SK-N-SH (cell line): ENCODE measurements at regions not wholly inside any gene's neighbourhood (a gene's known extent, or its start where the extent isn't known, plus 50 kb on each side); places are given as distances from the start of the nearest gene placed in this dataset.

Experiments used
- CTCF ChIA-PET: fragments of 300-600, 350-600 bp; formaldehyde crosslinking; extraction: SDS; loops from one replicate; lab custom pipeline; 2021; lab: Yijun Ruan, JAX
- POLR2A ChIA-PET: fragments of 350-600 bp; sonication (Branson Sonifier 250); formaldehyde crosslinking; extraction: SDS; loops from one replicate; lab custom pipeline; 2020; ENCODE audit warnings: antibody characterized with exemption, inconsistent platforms; lab: Yijun Ruan, JAX
- DNase-seq: peaks from one replicate; pipeline ENCODE4 v3.0.0; 2012
- H2AFZ ChIP-seq: fragments of 200-600 bp; sonication (generic); 2 replicates; pipeline ENCODE4 v1.8.1; 2016; ENCODE audit warnings: antibody characterized with exemption, mild to moderate bottlenecking, low read depth
- H3F3A ChIP-seq: fragments of 200-600 bp; sonication (generic); replicated peaks from 2 replicates; pipeline ENCODE3; 2016; ENCODE audit warnings: antibody characterized with exemption, mild to moderate bottlenecking; ENCODE audit not compliant: insufficient read depth
- H3K27ac ChIP-seq, 2 experiments: fragments of 200-500 bp in 1 of 2; fragments of 200-600 bp in 1 of 2; sonication (Bioruptor generic) in 1 of 2; sonication (generic), shearing (Covaris generic) in 1 of 2; 2 replicates each; pipeline versions ENCODE4 v1.5.1 to v1.6.1; 2014 to 2016; ENCODE audit warnings: low read depth in 2 of 2, inconsistent platforms in 1 of 2, low read length in 1 of 2, mild to moderate bottlenecking in 1 of 2, mixed read lengths in 1 of 2
- H3K27me3 ChIP-seq: fragments of 200-600 bp; sonication (generic), shearing (Covaris generic); 2 replicates; pipeline ENCODE4 v1.6.1; 2016; ENCODE audit warnings: mixed run types; ENCODE audit not compliant: insufficient read depth
- H3K36me3 ChIP-seq, 2 experiments: fragments of 200-500 bp in 1 of 2; fragments of 200-600 bp in 1 of 2; sonication (Bioruptor generic) in 1 of 2; sonication (generic) in 1 of 2; replicated peaks in 1 of 2; 2 replicates each; pipeline versions ENCODE3 to v1.5.1; 2014 to 2016; ENCODE audit warnings: low read length in 1 of 2, mild to moderate bottlenecking in 1 of 2; ENCODE audit not compliant: insufficient read depth in 2 of 2, control insufficient read depth in 1 of 2
- H3K4me1 ChIP-seq, 2 experiments: fragments of 200-500 bp in 1 of 2; fragments of 200-600 bp in 1 of 2; sonication (Bioruptor generic) in 1 of 2; sonication (generic), shearing (Covaris generic) in 1 of 2; 2 replicates each; pipeline versions ENCODE4 v1.5.1 to v1.6.1; 2014 to 2016; ENCODE audit warnings: low read depth in 1 of 2, low read length in 1 of 2, mixed run types in 1 of 2; ENCODE audit not compliant: insufficient read depth in 2 of 2, control insufficient read depth in 1 of 2
- H3K4me2 ChIP-seq: fragments of 200-600 bp; sonication (generic), shearing (Covaris generic); 2 replicates; pipeline ENCODE4 v1.6.1; 2017; ENCODE audit warnings: mixed run types
- H3K4me3 ChIP-seq, 2 experiments: fragments of 200-500 bp in 1 of 2; fragments of 200-600 bp in 1 of 2; sonication (Bioruptor generic) in 1 of 2; sonication (generic), shearing (Covaris generic) in 1 of 2; 2 replicates each; pipeline versions ENCODE4 v1.5.1 to v1.8.1; 2014 to 2016; ENCODE audit warnings: low read depth in 2 of 2, inconsistent platforms in 1 of 2, low read length in 1 of 2, mild to moderate bottlenecking in 1 of 2, mixed read lengths in 1 of 2, moderate library complexity in 1 of 2
- H3K79me2 ChIP-seq: fragments of 200-600 bp; sonication (generic); 2 replicates; pipeline ENCODE4 v1.8.1; 2017; ENCODE audit warnings: mild to moderate bottlenecking; ENCODE audit not compliant: insufficient read depth
- H3K9ac ChIP-seq: fragments of 200-600 bp; sonication (generic); 2 replicates; pipeline ENCODE4 v1.6.1; 2017; ENCODE audit warnings: mixed run types
- H3K9me2 ChIP-seq: fragments of 200-600 bp; sonication (generic); 2 replicates; pipeline ENCODE4 v1.6.1; 2017; ENCODE audit warnings: mixed run types
- H3K9me3 ChIP-seq: fragments of 200-600 bp; sonication (generic); 2 replicates; pipeline ENCODE4 v1.6.1; 2017; ENCODE audit warnings: mixed run types, mild to moderate bottlenecking, moderate library complexity
- H4K20me1 ChIP-seq: fragments of 200-600 bp; sonication (generic); 2 replicates; pipeline ENCODE4 v1.6.1; 2017; ENCODE audit warnings: mild to moderate bottlenecking, mixed run types; ENCODE audit not compliant: insufficient read depth
- CHD2 ChIP-seq: fragments of 150-350 bp; IDR thresholded peaks from 2 replicates; pipeline ENCODE4 v1.6.1; 2018; ENCODE audit warnings: low read length; ENCODE audit not compliant: partially characterized antibody
- EP300 ChIP-seq, 2 experiments: IDR thresholded peaks; 2 replicates each; pipeline versions ENCODE4 v1.4.0 to v1.6.1; 2012; ENCODE audit warnings: borderline replicate concordance in 1 of 2, low read depth in 1 of 2, low read length in 1 of 2
- EZH2phosphoT487 ChIP-seq: fragments of 200-600 bp; sonication (generic); IDR thresholded peaks from 2 replicates; pipeline ENCODE4 v1.6.1; 2017; ENCODE audit warnings: low read depth, mixed run types, mild to moderate bottlenecking, antibody characterized with exemption, moderate library complexity, borderline replicate concordance
- FOSL2 ChIP-seq: IDR thresholded peaks from 2 replicates; pipeline ENCODE4 v1.4.0; 2012; ENCODE audit warnings: low read depth, mild to moderate bottlenecking, moderate library complexity, borderline replicate concordance
- FOXJ3 ChIP-seq: sonication (generic); formaldehyde crosslinking; IDR thresholded peaks from 2 replicates; pipeline ENCODE4 v1.5.1; 2020; ENCODE audit warnings: mild to moderate bottlenecking, missing genetic modification reagents
- FOXM1 ChIP-seq: IDR thresholded peaks from 2 replicates; pipeline ENCODE4 v1.4.0; 2012; ENCODE audit warnings: low read depth, mild to moderate bottlenecking
- GABPA ChIP-seq: IDR thresholded peaks from 2 replicates; pipeline ENCODE4 v1.4.0; 2012; ENCODE audit warnings: low read depth, mild to moderate bottlenecking
- JUND ChIP-seq: IDR thresholded peaks from 2 replicates; pipeline ENCODE4 v1.4.0; 2012
- MXI1 ChIP-seq: IDR thresholded peaks from 2 replicates; pipeline ENCODE4 v1.6.1; 2012; ENCODE audit warnings: mild to moderate bottlenecking, low read depth, low read length, improper control_type of control experiment
- NFIC ChIP-seq: IDR thresholded peaks from 2 replicates; pipeline ENCODE4 v1.4.0; 2012; ENCODE audit warnings: borderline replicate concordance
- RAD21 ChIP-seq: IDR thresholded peaks from 2 replicates; pipeline ENCODE4 v1.6.1; 2012; ENCODE audit warnings: mild to moderate bottlenecking, low read length
- RCOR1 ChIP-seq: fragments of 150-350 bp; IDR thresholded peaks from 2 replicates; pipeline ENCODE4 v1.6.1; 2017; ENCODE audit warnings: antibody characterized with exemption, low read length
- RFX5 ChIP-seq: IDR thresholded peaks from 2 replicates; pipeline ENCODE4 v1.6.1; 2012; ENCODE audit warnings: mild to moderate bottlenecking, improper control_type of control experiment, low read length
- RXRA ChIP-seq: IDR thresholded peaks from 2 replicates; pipeline ENCODE4 v1.4.0; 2012; ENCODE audit warnings: low read depth, mild to moderate bottlenecking, borderline replicate concordance
- SMC3 ChIP-seq: IDR thresholded peaks from 2 replicates; pipeline ENCODE4 v1.6.1; 2012; ENCODE audit warnings: low read depth, low read length, improper control_type of control experiment
- TAF1 ChIP-seq: IDR thresholded peaks from 2 replicates; pipeline ENCODE4 v1.6.1; 2012; ENCODE audit warnings: low read depth, mild to moderate bottlenecking, low read length, moderate library complexity, borderline replicate concordance
- TEAD4 ChIP-seq: IDR thresholded peaks from 2 replicates; pipeline ENCODE4 v1.4.0; 2012; ENCODE audit warnings: mild to moderate bottlenecking, borderline replicate concordance; ENCODE audit not compliant: insufficient read depth
- WGBS: methylation state at CpG from one replicate; pipeline ENCODE4 v1.1.6; 2017; ENCODE audit warnings: low lambda C conversion rate; 5-methylcytosine and 5-hydroxymethylcytosine counted together
- TF ChIP-seq, protein P1 (sequence below): IDR thresholded peaks from 2 replicates; pipeline ENCODE4 v1.6.1; 2012; ENCODE audit warnings: mild to moderate bottlenecking, low read depth, low read length, moderate library complexity
- TF ChIP-seq, protein P2 (sequence below): IDR thresholded peaks from 2 replicates; pipeline ENCODE4 v1.4.0; 2012; ENCODE audit warnings: low read depth
- TF ChIP-seq, protein P3 (sequence below): IDR thresholded peaks from 2 replicates; pipeline ENCODE4 v1.4.0; 2012; ENCODE audit warnings: low read depth, borderline replicate concordance
- TF ChIP-seq, protein P4 (sequence below): fragments of 150-350 bp; IDR thresholded peaks from 2 replicates; pipeline ENCODE4 v1.6.1; 2017; ENCODE audit warnings: antibody characterized with exemption, low read length, low read depth, borderline replicate concordance

DNA sequence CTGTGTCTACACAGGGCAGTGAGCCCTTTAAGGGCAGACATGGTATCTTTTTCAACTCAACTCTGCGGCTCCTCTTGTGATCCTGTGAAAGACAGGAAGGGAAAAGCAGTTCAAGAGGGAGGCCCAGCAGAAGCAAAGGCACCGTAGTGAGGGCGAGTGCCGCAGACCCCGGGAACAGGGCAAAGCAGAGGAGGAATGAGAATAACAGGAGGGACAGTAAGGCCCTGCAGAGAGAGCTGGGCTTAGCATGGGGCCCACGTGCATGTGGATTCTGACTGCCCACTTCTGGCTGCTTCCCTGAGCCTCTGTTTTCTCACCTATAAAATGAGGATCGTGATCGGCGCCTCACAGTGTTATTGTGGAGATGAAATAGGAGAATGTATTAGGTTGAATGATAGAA, 409.3 kb downstream of the PTPRU start (continued):
- no peak for TF ChIP-seq CHD2
- TF ChIP-seq, all 33 proteins: peak for 0

DNA sequence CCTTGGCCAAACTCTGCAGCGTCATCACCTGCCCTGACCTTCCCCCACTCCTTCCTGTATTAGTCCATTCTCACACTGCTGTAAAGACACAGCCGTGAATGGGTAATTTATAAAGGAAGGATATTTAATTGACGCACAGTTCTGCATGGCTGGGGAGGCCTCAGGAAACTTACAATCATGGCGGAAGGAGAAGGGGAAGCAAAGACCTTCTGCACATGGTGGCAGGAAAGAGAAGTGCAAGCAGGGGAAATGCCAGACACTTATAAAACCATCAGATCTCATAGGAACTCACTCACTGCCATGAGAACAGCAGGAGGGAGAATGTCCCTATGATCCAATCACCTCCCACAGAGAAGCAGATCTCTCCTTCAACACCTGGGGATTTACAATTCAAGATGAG, 408.5 kb downstream of the PTPRU start:
- CTCF ChIA-PET = interaction anchor here (0.9 to 2.4 kb wide), 4 partner anchors 9 to 52 kb away, joined by 3 to 7 read pairs (median 3); no protein-coding TSS in a partner anchor

DNA sequence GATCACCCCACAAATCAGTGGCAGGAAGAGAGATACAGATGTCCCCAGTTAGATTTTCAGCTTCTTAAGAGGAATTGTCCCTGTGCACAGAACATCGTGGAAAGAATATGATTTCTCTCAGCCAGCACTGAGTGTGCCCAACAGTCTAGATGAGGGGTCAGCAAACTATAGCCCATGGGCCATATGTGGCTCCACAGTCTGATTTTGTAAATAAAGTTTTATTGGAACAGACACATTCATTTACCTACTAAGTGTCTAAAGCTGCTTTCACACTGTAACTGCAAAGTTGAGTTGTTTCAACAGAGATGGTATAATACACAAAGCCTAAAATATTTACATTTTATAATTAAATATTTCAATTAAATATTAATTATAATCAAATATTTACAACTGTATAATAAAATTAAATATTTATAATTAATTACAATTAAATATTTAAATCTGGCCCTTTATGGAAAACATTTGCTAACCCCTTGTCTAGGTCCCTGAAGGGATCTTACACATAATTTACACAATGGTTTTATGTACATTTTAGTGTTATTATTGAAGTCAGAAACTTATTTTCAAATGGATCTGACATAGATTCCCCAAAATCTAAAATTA, 407.6 kb downstream of the PTPRU start:
- Histone ChIP-seq H3K79me2 (no peaks in the 10 kb centered on the region), H3K9ac (no peak overlapping the region), H3K9me2 (no peaks in the 10 kb centered on the region), H2AFZ (no peak overlapping the region), H3K27me3 (no peaks in the 10 kb centered on the region; the same call in 1 of the 2 replicates), H4K20me1 (no peaks in the 10 kb centered on the region), H3K9me3 (no peaks in the 10 kb centered on the region), H3K36me3 (no peaks in the 10 kb centered on the region), H3K4me1 (peaks cover 4 to 7% of the 10 kb centered on the region in 2 experiments; a peak in 2 of 4 replicates), H3K27ac (no peak overlapping the region; a peak in 1 of 4 replicates), H3K4me2 (no peak overlapping the region), H3K4me3 (no peak overlapping the region), H3F3A (no peaks in the 10 kb centered on the region)
- POLR2A ChIA-PET = no interaction called here
- CTCF ChIA-PET = interaction anchor here (1.0 to 2.4 kb wide), 2 partner anchors 19 to 39 kb away, joined by 3 to 7 read pairs; no protein-coding TSS in a partner anchor
- WGBS = 100% methylated on average over 1 of the region's 1 CpG
- DNase-seq = no peak
- TF ChIP-seq SMC3 = no peak
- TF ChIP-seq, protein P1, sequence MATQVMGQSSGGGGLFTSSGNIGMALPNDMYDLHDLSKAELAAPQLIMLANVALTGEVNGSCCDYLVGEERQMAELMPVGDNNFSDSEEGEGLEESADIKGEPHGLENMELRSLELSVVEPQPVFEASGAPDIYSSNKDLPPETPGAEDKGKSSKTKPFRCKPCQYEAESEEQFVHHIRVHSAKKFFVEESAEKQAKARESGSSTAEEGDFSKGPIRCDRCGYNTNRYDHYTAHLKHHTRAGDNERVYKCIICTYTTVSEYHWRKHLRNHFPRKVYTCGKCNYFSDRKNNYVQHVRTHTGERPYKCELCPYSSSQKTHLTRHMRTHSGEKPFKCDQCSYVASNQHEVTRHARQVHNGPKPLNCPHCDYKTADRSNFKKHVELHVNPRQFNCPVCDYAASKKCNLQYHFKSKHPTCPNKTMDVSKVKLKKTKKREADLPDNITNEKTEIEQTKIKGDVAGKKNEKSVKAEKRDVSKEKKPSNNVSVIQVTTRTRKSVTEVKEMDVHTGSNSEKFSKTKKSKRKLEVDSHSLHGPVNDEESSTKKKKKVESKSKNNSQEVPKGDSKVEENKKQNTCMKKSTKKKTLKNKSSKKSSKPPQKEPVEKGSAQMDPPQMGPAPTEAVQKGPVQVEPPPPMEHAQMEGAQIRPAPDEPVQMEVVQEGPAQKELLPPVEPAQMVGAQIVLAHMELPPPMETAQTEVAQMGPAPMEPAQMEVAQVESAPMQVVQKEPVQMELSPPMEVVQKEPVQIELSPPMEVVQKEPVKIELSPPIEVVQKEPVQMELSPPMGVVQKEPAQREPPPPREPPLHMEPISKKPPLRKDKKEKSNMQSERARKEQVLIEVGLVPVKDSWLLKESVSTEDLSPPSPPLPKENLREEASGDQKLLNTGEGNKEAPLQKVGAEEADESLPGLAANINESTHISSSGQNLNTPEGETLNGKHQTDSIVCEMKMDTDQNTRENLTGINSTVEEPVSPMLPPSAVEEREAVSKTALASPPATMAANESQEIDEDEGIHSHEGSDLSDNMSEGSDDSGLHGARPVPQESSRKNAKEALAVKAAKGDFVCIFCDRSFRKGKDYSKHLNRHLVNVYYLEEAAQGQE = no peak
- TF ChIP-seq, protein P2, sequence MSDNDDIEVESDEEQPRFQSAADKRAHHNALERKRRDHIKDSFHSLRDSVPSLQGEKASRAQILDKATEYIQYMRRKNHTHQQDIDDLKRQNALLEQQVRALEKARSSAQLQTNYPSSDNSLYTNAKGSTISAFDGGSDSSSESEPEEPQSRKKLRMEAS = no peak
- no peak for TF ChIP-seq EP300 (IDR thresholded peaks at IDR 0.05; ENCODE audit: borderline replicate concordance in 1 of 2, low read depth in 1 of 2, low read length in 1 of 2)
- no peak for TF ChIP-seq RCOR1
- no peak for TF ChIP-seq FOXJ3 (CRISPR knock-in tag)
- no peak for TF ChIP-seq GABPA
- TF ChIP-seq TEAD4 = no peak
- TF ChIP-seq EZH2phosphoT487 = no peak
- no peak for TF ChIP-seq MXI1
- TF ChIP-seq, protein P3, sequence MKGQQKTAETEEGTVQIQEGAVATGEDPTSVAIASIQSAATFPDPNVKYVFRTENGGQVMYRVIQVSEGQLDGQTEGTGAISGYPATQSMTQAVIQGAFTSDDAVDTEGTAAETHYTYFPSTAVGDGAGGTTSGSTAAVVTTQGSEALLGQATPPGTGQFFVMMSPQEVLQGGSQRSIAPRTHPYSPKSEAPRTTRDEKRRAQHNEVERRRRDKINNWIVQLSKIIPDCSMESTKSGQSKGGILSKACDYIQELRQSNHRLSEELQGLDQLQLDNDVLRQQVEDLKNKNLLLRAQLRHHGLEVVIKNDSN = no peak
- TF ChIP-seq RAD21 = no peak
- no peak for TF ChIP-seq TAF1

More for the DNA sequence above, 408.5 kb downstream of the PTPRU start:
- WGBS = 75% methylated on average over 4 of the region's 4 CpGs
- no peak overlapping the region for H3K9ac ChIP-seq
- TF ChIP-seq, protein P4, sequence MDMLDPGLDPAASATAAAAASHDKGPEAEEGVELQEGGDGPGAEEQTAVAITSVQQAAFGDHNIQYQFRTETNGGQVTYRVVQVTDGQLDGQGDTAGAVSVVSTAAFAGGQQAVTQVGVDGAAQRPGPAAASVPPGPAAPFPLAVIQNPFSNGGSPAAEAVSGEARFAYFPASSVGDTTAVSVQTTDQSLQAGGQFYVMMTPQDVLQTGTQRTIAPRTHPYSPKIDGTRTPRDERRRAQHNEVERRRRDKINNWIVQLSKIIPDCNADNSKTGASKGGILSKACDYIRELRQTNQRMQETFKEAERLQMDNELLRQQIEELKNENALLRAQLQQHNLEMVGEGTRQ = no peak
- TF ChIP-seq NFIC = no peak
- TF ChIP-seq RXRA = no peak
- TF ChIP-seq CHD2 = no peak
- TF ChIP-seq RCOR1 = no peak
- no peak for TF ChIP-seq FOSL2
- TF ChIP-seq MXI1 = no peak
- TF ChIP-seq JUND = no peak
- TF ChIP-seq RFX5 = no peak
- no peak for TF ChIP-seq RAD21
- no peak for TF ChIP-seq FOXM1
- TF ChIP-seq GABPA = no peak
- no peak for TF ChIP-seq EP300 (IDR thresholded peaks at IDR 0.05; ENCODE audit: borderline replicate concordance in 1 of 2, low read depth in 1 of 2, low read length in 1 of 2)
- no peak for DNase-seq
- H3K36me3 ChIP-seq = no peaks in the 10 kb centered on the region
- peaks cover 2 to 15% of the 10 kb centered on the region in 2 experiments; a peak in 2 of 4 replicates for H3K4me1 ChIP-seq
- H2AFZ ChIP-seq = no peak overlapping the region
- H3K27me3 ChIP-seq = no peaks in the 10 kb centered on the region; the same call in 1 of the 2 replicates
- no peaks in the 10 kb centered on the region for H3K79me2 ChIP-seq
- no peaks in the 10 kb centered on the region for H3K9me2 ChIP-seq
- no peak overlapping the region for H3K27ac ChIP-seq
- no peak overlapping the region for H3K4me2 ChIP-seq
- H4K20me1 ChIP-seq = no peaks in the 10 kb centered on the region
- no peaks in the 10 kb centered on the region for H3F3A ChIP-seq
- H3K4me3 ChIP-seq = no peak overlapping the region
- H3K9me3 ChIP-seq = no peaks in the 10 kb centered on the region
- POLR2A ChIA-PET = no interaction called here
